WTC11 (cell line): ENCODE measurements at regions not wholly inside any gene's neighbourhood (a gene's known extent, or its start where the extent isn't known, plus 50 kb on each side); places are given as distances from the start of the nearest gene placed in this dataset.

Source experiments
- ATAC-seq: fragments of 200-7000 bp; cut with Tn5 transposase; 2 replicates; pipeline ENCODE4 v1.10.0; 2021; ENCODE audit warnings: mild to moderate bottlenecking, moderate library complexity
- CTCF ChIA-PET: fragments of 300-600 bp; sonication (Branson Sonifier 250); formaldehyde crosslinking; loops from one replicate; lab custom pipeline; 2021; ENCODE audit warnings: antibody characterized with exemption; lab: Charles Lee
- POLR2A ChIA-PET: fragments of 350-600 bp; sonication (Branson Sonifier 250); formaldehyde crosslinking; loops from one replicate; lab custom pipeline; 2021; ENCODE audit warnings: antibody characterized with exemption; lab: Charles Lee
- DNase-seq: peaks from one replicate; pipeline ENCODE4 v3.0.0; 2021; ENCODE audit warnings: low spot score
- H3K27ac Mint-ChIP-seq: 2 replicates; pipeline ENCODE4 v1.8.0; 2021; ENCODE audit warnings: mixed read lengths
- H3K27me3 Mint-ChIP-seq: 2 replicates; pipeline ENCODE4 v1.8.0; 2021; ENCODE audit warnings: low read depth, mild to moderate bottlenecking, moderate library complexity, mixed read lengths
- H3K36me3 Mint-ChIP-seq: 2 replicates; pipeline ENCODE4 v1.8.0; 2021; ENCODE audit warnings: mixed read lengths
- H3K4me1 Mint-ChIP-seq: 2 replicates; pipeline ENCODE4 v1.8.0; 2022; ENCODE audit warnings: mixed read lengths
- H3K4me3 Mint-ChIP-seq: 2 replicates; pipeline ENCODE4 v1.8.0; 2021; ENCODE audit warnings: mild to moderate bottlenecking, moderate library complexity, mixed read lengths
- H3K9me3 Mint-ChIP-seq: 2 replicates; pipeline ENCODE4 v1.8.0; 2021; ENCODE audit warnings: mixed read lengths
- AFF4 ChIP-seq: sonication (generic); formaldehyde crosslinking; IDR thresholded peaks from 2 replicates; pipeline ENCODE4 v1.8.1; 2023; ENCODE audit warnings: mild to moderate bottlenecking, missing genetic modification reagents, borderline replicate concordance
- FOXJ3 ChIP-seq: sonication (generic); formaldehyde crosslinking; IDR thresholded peaks from 2 replicates; pipeline ENCODE4 v1.9.0; 2021; ENCODE audit warnings: missing genetic modification reagents, mild to moderate bottlenecking, borderline replicate concordance
- FOXK1 ChIP-seq: sonication (generic); formaldehyde crosslinking; IDR thresholded peaks from 2 replicates; pipeline ENCODE4 v1.8.0; 2022; ENCODE audit warnings: mild to moderate bottlenecking, moderate library complexity, missing genetic modification reagents
- FOXP1 ChIP-seq: sonication (generic); formaldehyde crosslinking; IDR thresholded peaks from 2 replicates; pipeline ENCODE4 v1.8.0; 2022; ENCODE audit warnings: missing genetic modification reagents, mild to moderate bottlenecking, moderate library complexity, borderline replicate concordance
- IRF2 ChIP-seq: sonication (generic); formaldehyde crosslinking; IDR thresholded peaks from 2 replicates; pipeline ENCODE4 v1.8.0; 2022; ENCODE audit warnings: low read depth, missing genetic modification reagents, borderline replicate concordance
- JAZF1 ChIP-seq: fragments of 250-450 bp; sonication (Bioruptor Pico); IDR thresholded peaks from 2 replicates; pipeline ENCODE4 v1.9.0; 2021; ENCODE audit warnings: moderate library complexity, mild to moderate bottlenecking, inconsistent platforms
- MLX ChIP-seq: sonication (generic); formaldehyde crosslinking; IDR thresholded peaks from 2 replicates; pipeline ENCODE4 v1.8.1; 2023; ENCODE audit warnings: mild to moderate bottlenecking, missing genetic modification reagents, moderate library complexity
- MXD4 ChIP-seq: fragments of 250-450 bp; sonication (Bioruptor Pico); IDR thresholded peaks from 2 replicates; pipeline ENCODE4 v1.8.0; 2021; ENCODE audit warnings: mild to moderate bottlenecking, moderate library complexity, borderline replicate concordance
- PRDM15 ChIP-seq: sonication (generic); formaldehyde crosslinking; IDR thresholded peaks from 2 replicates; pipeline ENCODE4 v1.8.0; 2022; ENCODE audit warnings: missing genetic modification reagents
- RELA ChIP-seq: sonication (generic); formaldehyde crosslinking; IDR thresholded peaks from 2 replicates; pipeline ENCODE4 v1.8.1; 2022; ENCODE audit warnings: missing genetic modification reagents, mild to moderate bottlenecking, borderline replicate concordance
- TEAD1 ChIP-seq: sonication (generic); formaldehyde crosslinking; IDR thresholded peaks from 2 replicates; pipeline ENCODE4 v1.8.0; 2022; ENCODE audit warnings: mild to moderate bottlenecking, missing genetic modification reagents
- ZNF121 ChIP-seq: sonication (generic); formaldehyde crosslinking; IDR thresholded peaks from 2 replicates; pipeline ENCODE4 v1.8.0; 2023; ENCODE audit warnings: missing genetic modification reagents
- ZNF396 ChIP-seq: fragments of 250-450 bp; sonication (Bioruptor Pico); IDR thresholded peaks from 2 replicates; pipeline ENCODE4 v1.8.0; 2021; ENCODE audit warnings: mild to moderate bottlenecking, moderate library complexity, borderline replicate concordance
- ZNF532 ChIP-seq: fragments of 250-450 bp; sonication (Bioruptor Pico); IDR thresholded peaks from 2 replicates; pipeline ENCODE4 v1.9.0; 2021; ENCODE audit warnings: mild to moderate bottlenecking, borderline replicate concordance

GRCh38 chr4:174037049-174037448 is 246.4 kb downstream of the FBXO8 start:
- POLR2A ChIA-PET = no interaction called here
- H3K27ac Mint-ChIP-seq = no peak overlapping the region

GRCh38 chr4:174036576-174036975 is 246.9 kb downstream of the FBXO8 start:
- Mint-ChIP-seq H3K4me1 (peaks cover 28% of the 10 kb centered on the region), H3K9me3 (no peaks in the 10 kb centered on the region), H3K4me3 (no peak overlapping the region), H3K27ac (no peak overlapping the region), H3K27me3 (no peaks in the 10 kb centered on the region), H3K36me3 (no peaks in the 10 kb centered on the region)
- ChIA-PET POLR2A (no interaction called here), CTCF (no interaction called here)
- TF ChIP-seq FOXP1 (CRISPR knock-in tag) (no peak), PRDM15 (CRISPR knock-in tag) (no peak)
- DNase-seq (no peak), ATAC-seq (no peak)

More at GRCh38 chr4:174037049-174037448, 246.4 kb downstream of the FBXO8 start:
- Mint-ChIP-seq H3K4me1 (peaks cover 33% of the 10 kb centered on the region), H3K9me3 (no peaks in the 10 kb centered on the region), H3K27me3 (no peaks in the 10 kb centered on the region), H3K4me3 (no peak overlapping the region), H3K36me3 (no peaks in the 10 kb centered on the region)
- no peak for DNase-seq
- no peak for TF ChIP-seq MXD4 (CRISPR knock-in tag)
- no peak for ATAC-seq
- CTCF ChIA-PET = no interaction called here

- DNase-seq (no peak), ATAC-seq (no peak)
- Mint-ChIP-seq H3K36me3 (no peaks in the 10 kb centered on the region), H3K27ac (no peak overlapping the region), H3K27me3 (no peaks in the 10 kb centered on the region), H3K4me3 (no peak overlapping the region), H3K4me1 (peaks cover 24% of the 10 kb centered on the region), H3K9me3 (no peaks in the 10 kb centered on the region)
- ChIA-PET POLR2A (no interaction called here), CTCF (no interaction called here)
- no peak for TF ChIP-seq FOXK1 (CRISPR knock-in tag)
- TF ChIP-seq AFF4 (CRISPR knock-in tag) = no peak
These were observed 247.4 kb downstream of the FBXO8 start for GRCh38 chr4:174036111-174036510.

GRCh38 chr4:174023641-174024040 is 259.8 kb downstream of the FBXO8 start:
- DNase-seq (no peak), ATAC-seq (no peak)
- ChIA-PET POLR2A (no interaction called here), CTCF (interaction anchor here (0.5 kb wide), 1 partner anchor 693 kb away, joined by 3 read pairs; no protein-coding TSS in a partner anchor)
- TF ChIP-seq JAZF1 (CRISPR knock-in tag) = no peak
- Mint-ChIP-seq H3K27ac (no peak overlapping the region), H3K4me3 (no peak overlapping the region), H3K27me3 (no peaks in the 10 kb centered on the region), H3K4me1 (no peaks in the 10 kb centered on the region), H3K9me3 (no peaks in the 10 kb centered on the region), H3K36me3 (no peaks in the 10 kb centered on the region)

GRCh38 chr4:174018236-174018635 is 265.2 kb downstream of the FBXO8 start:
- Mint-ChIP-seq H3K4me3 (no peak overlapping the region), H3K27me3 (no peaks in the 10 kb centered on the region), H3K36me3 (no peaks in the 10 kb centered on the region), H3K4me1 (no peaks in the 10 kb centered on the region), H3K27ac (no peak overlapping the region), H3K9me3 (no peaks in the 10 kb centered on the region)
- no peak for ATAC-seq
- ChIA-PET CTCF (no interaction called here), POLR2A (no interaction called here)
- no peak for DNase-seq
- no peak for TF ChIP-seq FOXJ3 (CRISPR knock-in tag)
- TF ChIP-seq ZNF121 (CRISPR knock-in tag) = no peak
- no peak for TF ChIP-seq IRF2 (CRISPR knock-in tag)
- no peak for TF ChIP-seq TEAD1 (CRISPR knock-in tag)
- TF ChIP-seq RELA (CRISPR knock-in tag) = no peak
- no peak for TF ChIP-seq ZNF396 (CRISPR knock-in tag)
- TF ChIP-seq MLX (CRISPR knock-in tag) = no peak
- TF ChIP-seq JAZF1 (CRISPR knock-in tag) = no peak
- TF ChIP-seq ZNF532 (CRISPR knock-in tag) = no peak
